GM12874 (cell line): ENCODE measurements at regions not wholly inside any gene's neighbourhood (a gene's known extent, or its start where the extent isn't known, plus 50 kb on each side); places are given as distances from the start of the nearest gene placed in this dataset.

Experiments
- TF ChIP-seq, protein P1 (sequence below): IDR thresholded peaks from 2 replicates; pipeline ENCODE4 v1.5.1; 2011; ENCODE audit warnings: low read depth, mild to moderate bottlenecking, control low read depth, low read length, moderate library complexity; ENCODE audit not compliant: insufficient read depth

- TF ChIP-seq, protein P1, sequence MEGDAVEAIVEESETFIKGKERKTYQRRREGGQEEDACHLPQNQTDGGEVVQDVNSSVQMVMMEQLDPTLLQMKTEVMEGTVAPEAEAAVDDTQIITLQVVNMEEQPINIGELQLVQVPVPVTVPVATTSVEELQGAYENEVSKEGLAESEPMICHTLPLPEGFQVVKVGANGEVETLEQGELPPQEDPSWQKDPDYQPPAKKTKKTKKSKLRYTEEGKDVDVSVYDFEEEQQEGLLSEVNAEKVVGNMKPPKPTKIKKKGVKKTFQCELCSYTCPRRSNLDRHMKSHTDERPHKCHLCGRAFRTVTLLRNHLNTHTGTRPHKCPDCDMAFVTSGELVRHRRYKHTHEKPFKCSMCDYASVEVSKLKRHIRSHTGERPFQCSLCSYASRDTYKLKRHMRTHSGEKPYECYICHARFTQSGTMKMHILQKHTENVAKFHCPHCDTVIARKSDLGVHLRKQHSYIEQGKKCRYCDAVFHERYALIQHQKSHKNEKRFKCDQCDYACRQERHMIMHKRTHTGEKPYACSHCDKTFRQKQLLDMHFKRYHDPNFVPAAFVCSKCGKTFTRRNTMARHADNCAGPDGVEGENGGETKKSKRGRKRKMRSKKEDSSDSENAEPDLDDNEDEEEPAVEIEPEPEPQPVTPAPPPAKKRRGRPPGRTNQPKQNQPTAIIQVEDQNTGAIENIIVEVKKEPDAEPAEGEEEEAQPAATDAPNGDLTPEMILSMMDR, result no peak
Measured at GRCh38 chr10:32125023-32125422, 68.8 kb upstream of the KIF5B start.

DNA sequence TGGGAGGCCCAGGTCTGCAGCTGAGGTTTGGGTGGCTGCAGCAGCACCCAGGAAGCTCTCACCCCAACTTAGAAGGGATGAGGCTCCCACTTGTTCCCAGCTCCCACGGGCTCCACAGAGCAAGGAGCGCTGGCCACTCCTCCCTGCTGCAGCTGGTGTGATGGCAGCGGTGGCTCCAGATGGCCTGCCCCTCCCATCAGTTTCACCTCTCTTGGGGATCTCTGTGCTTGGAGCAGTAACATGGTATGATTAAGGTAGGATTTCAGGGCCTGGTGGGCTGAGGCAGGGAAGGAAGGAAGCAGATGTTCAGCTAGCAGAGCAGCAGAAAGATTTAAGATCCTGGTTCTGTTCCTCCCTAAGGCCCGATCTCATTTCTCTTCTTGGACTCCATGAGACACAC, 66.8 kb upstream of the KIF5B start:
- TF ChIP-seq, protein P1, result no peak

GRCh38 chr10:32121648-32122047, 65.4 kb upstream of the KIF5B start:
- TF ChIP-seq, protein P1, result no peak

- TF ChIP-seq, protein P1, result no peak
Measured at GRCh38 chr10:32120147-32120546, 63.9 kb upstream of the KIF5B start.

- TF ChIP-seq, protein P1, result no peak
Measured at GRCh38 chr10:32114508-32114907, 58.3 kb upstream of the KIF5B start.

- TF ChIP-seq, protein P1, result no peak
Measured at GRCh38 chr10:32112055-32112454, 55.8 kb upstream of the KIF5B start.

DNA sequence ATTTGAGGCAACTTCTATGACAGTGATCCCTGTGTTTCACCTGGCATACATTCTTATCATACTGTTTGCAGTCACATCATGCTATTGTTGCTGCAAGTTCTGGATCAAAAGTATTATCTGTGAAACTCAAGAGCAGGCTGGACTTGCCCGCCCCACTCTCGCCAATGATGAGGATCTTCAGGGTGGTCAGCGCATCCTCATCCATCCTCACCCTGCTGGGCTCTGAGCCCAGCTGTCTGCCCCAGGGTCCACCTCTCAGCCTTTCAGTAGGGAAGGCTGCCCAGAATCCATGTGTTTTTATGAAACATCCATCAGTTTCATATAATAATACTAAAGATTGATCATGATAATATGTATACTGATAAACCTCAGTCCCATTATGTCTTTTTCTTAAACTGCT, 55.4 kb upstream of the KIF5B start:
- TF ChIP-seq, protein P1, result no peak

GRCh38 chr10:32110790-32111189, 54.6 kb upstream of the KIF5B start:
- TF ChIP-seq, protein P1, result no peak
